Parathyroid adenoma (tissue), 2 donors: ENCODE measurements at regions not wholly inside any gene's neighbourhood (a gene's known extent, or its start where the extent isn't known, plus 50 kb on each side); places are given as distances from the start of the nearest gene placed in this dataset.
"Not testable (repeated sequence)": the region's sequence is repeated elsewhere in the genome, so short reads cannot be mapped to it uniquely, and the experiment has no call there.

Experiments
- H2AFZ ChIP-seq: fragments of 300-600 bp; sonication (generic); one replicate; pipeline ENCODE4 v1.7.0; 2017; ENCODE audit warnings: antibody characterized with exemption, mild to moderate bottlenecking
- H3K27ac ChIP-seq: fragments of 300-600 bp; sonication (generic); one replicate; pipeline ENCODE4 v1.7.0; 2017
- H3K27me3 ChIP-seq: fragments of 300-600 bp; sonication (generic); one replicate; pipeline ENCODE4 v1.7.0; 2017; ENCODE audit warnings: low read length; ENCODE audit not compliant: control insufficient read depth, insufficient read depth
- H3K36me3 ChIP-seq: fragments of 300-600 bp; sonication (generic); one replicate; pipeline ENCODE4 v1.7.0; 2017; ENCODE audit warnings: low read length; ENCODE audit not compliant: control insufficient read depth, insufficient read depth
- H3K4me1 ChIP-seq: fragments of 300-600 bp; sonication (generic); one replicate; pipeline ENCODE4 v1.7.0; 2017; ENCODE audit warnings: control low read depth
- H3K4me2 ChIP-seq: fragments of 300-600 bp; sonication (generic); one replicate; pipeline ENCODE4 v1.7.0; 2017; ENCODE audit warnings: low read length
- H3K4me3 ChIP-seq: fragments of 300-600 bp; sonication (generic); one replicate; pipeline ENCODE4 v1.7.0; 2017; ENCODE audit warnings: low read depth, low read length
- H3K79me2 ChIP-seq: fragments of 300-600 bp; sonication (generic); one replicate; pipeline ENCODE4 v1.7.0; 2017; ENCODE audit warnings: control low read depth
- H3K9ac ChIP-seq: fragments of 300-600 bp; sonication (generic); one replicate; pipeline ENCODE4 v1.7.0; 2017; ENCODE audit warnings: mild to moderate bottlenecking
- H3K9me3 ChIP-seq: fragments of 300-600 bp; sonication (generic); one replicate; pipeline ENCODE4 v1.7.0; 2017; ENCODE audit warnings: low read length; ENCODE audit not compliant: control insufficient read depth
- TF ChIP-seq, protein P1 (sequence below): fragments of 300-600 bp; sonication (generic); IDR thresholded peaks from one replicate; pipeline ENCODE4 v1.7.0; 2017; ENCODE audit warnings: antibody characterized with exemption, mild to moderate bottlenecking
- donor health status: primary hyperparathyroidism.

DNA sequence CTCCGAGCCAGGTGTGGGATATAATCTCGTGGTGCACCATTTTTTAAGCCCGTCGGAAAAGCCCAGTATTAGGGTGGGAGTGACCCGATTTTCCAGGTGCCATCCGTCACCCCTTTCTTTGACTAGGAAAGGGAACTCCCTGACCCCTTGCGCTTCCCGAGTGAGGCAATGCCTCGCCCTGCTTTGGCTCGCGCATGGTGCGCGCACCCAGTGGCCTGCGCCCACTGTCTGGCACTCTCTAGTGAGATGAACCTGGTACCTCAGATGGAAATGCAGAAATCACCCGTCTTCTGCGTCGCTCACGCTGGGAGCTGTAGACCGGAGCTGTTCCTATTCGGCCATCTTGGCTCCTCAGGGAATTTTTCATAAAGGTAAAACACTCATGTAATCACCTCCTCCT, 63.9 kb downstream of the RWDD3 start:
- not testable (repeated sequence) for H3K79me2 ChIP-seq, H3K27me3 ChIP-seq, H3K4me1 ChIP-seq, H2AFZ ChIP-seq, H3K36me3 ChIP-seq, H3K27ac ChIP-seq, H3K4me2 ChIP-seq, H3K4me3 ChIP-seq, H3K9ac ChIP-seq, H3K9me3 ChIP-seq

DNA sequence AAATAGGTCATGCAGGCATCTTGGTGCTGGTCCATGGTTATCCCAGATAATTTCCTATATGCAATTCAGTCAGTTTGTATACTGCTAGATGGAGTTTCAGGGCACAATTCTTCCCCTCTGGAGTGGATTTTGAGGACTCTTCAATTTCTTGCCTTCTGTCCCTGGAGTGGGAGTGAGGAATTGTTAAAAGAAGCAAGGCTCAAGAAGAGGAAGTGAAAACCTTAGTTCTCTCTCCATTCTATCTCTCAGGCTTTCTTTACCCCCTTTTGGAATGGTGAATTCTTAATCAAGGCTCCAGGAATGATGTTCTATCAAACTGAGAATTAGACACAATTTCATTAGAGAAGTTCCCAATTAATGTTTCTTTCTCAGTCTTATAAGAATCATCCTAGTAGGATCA, 67.1 kb downstream of the RWDD3 start:
- H3K4me2 ChIP-seq: no peak overlapping the region
- no peak overlapping the region for H3K4me3 ChIP-seq
- H3K9me3 ChIP-seq: no peaks in the 10 kb centered on the region
- TF ChIP-seq, protein P1, sequence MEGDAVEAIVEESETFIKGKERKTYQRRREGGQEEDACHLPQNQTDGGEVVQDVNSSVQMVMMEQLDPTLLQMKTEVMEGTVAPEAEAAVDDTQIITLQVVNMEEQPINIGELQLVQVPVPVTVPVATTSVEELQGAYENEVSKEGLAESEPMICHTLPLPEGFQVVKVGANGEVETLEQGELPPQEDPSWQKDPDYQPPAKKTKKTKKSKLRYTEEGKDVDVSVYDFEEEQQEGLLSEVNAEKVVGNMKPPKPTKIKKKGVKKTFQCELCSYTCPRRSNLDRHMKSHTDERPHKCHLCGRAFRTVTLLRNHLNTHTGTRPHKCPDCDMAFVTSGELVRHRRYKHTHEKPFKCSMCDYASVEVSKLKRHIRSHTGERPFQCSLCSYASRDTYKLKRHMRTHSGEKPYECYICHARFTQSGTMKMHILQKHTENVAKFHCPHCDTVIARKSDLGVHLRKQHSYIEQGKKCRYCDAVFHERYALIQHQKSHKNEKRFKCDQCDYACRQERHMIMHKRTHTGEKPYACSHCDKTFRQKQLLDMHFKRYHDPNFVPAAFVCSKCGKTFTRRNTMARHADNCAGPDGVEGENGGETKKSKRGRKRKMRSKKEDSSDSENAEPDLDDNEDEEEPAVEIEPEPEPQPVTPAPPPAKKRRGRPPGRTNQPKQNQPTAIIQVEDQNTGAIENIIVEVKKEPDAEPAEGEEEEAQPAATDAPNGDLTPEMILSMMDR: no peak
- H3K27me3 ChIP-seq: no peaks in the 10 kb centered on the region
- H3K9ac ChIP-seq: no peak overlapping the region
- H3K4me1 ChIP-seq: no peaks in the 10 kb centered on the region
- no peaks in the 10 kb centered on the region for H3K36me3 ChIP-seq
- H2AFZ ChIP-seq: no peak overlapping the region
- no peaks in the 10 kb centered on the region for H3K79me2 ChIP-seq
- H3K27ac ChIP-seq: no peak overlapping the region

DNA sequence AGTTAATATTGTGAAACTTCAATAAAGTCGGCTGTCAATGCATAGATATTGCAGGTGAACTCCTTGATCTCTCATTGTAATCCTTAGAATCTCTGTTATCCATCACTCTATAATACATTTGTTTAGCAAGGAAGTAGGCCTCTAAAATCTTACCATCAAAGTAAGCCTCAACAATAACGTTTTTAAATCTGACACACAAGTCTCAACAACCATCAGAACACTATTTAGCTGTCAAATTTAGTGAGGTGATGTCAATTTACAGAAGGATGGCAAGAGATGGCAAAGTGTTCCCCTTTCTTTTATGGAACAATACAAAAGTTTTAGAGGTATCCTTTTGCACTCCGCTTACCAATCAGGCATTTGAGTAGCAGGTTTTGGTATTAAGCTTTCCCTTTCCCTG, 67.6 kb downstream of the RWDD3 start:
- H3K27ac ChIP-seq: no peak overlapping the region
- no peaks in the 10 kb centered on the region for H3K4me1 ChIP-seq
- H3K79me2 ChIP-seq: no peaks in the 10 kb centered on the region
- no peak overlapping the region for H3K4me2 ChIP-seq
- no peaks in the 10 kb centered on the region for H3K27me3 ChIP-seq
- no peak overlapping the region for H2AFZ ChIP-seq
- H3K36me3 ChIP-seq: no peaks in the 10 kb centered on the region
- no peaks in the 10 kb centered on the region for H3K9me3 ChIP-seq
- TF ChIP-seq, protein P1: no peak
- no peak overlapping the region for H3K4me3 ChIP-seq
- no peak overlapping the region for H3K9ac ChIP-seq

DNA sequence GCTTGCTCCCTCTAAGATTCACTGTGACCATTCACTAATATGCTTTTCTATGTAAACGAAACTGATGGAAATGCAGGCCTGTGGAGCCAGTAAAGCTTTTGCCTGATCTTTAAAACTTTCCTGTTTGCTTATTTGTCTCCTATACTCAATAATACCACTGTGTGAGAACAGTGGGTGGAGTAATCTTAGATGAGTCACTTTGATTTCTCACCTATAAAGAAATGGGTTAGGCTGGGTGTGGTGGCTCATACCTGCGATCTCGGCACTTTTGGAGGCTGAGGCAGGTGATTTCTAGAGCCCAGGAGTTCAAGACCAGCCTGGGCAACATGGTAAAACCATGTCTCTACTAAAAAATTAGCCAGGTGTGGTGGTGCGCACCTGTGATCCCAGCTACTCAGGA, 70.8 kb downstream of the RWDD3 start:
- Histone ChIP-seq H3K4me3 (no peak overlapping the region), H3K27ac (no peak overlapping the region), H2AFZ (no peak overlapping the region), H3K4me1 (no peaks in the 10 kb centered on the region), H3K4me2 (no peak overlapping the region), H3K27me3 (no peaks in the 10 kb centered on the region), H3K36me3 (no peaks in the 10 kb centered on the region), H3K9ac (no peak overlapping the region), H3K79me2 (no peaks in the 10 kb centered on the region), H3K9me3 (no peaks in the 10 kb centered on the region)
- TF ChIP-seq, protein P1: no peak

DNA sequence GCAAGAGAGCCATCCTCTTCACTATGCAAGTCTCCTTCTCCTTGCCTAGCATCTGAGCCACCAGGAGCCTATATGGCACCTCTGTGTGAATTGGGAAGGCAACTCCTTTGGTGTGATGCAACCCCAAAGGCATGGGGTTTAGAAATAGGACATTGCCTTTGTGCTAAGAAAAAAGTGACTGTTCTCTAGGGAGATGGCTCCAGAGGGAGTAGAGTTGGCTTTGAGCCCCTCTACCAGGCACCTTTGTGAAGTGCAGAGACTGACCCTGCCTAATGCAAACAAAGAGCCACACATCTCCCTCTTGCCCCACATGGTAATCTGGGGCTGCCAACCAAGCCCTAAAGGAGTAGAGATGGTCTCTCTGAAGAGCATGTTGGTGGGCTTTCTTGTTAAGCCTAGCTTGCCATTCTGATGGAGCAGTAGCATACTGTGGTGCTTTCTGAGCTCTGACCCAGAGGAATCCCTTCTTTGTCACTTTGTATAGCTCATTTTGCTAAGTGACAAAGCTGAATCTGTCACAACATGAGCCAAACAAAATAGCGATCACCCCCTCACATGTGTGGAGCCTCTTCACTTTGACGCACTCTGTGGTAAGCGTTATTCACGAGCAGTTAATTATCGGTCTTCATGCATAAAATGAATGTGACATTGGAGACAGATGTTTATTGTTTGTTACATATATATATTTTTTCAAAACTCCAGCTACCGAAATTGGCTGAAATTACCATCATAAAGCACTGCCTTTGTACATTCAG, 74.4 kb downstream of the RWDD3 start:
- Histone ChIP-seq H2AFZ (no peak overlapping the region), H3K4me2 (no peak overlapping the region), H3K27me3 (no peaks in the 10 kb centered on the region), H3K79me2 (no peaks in the 10 kb centered on the region), H3K9me3 (no peaks in the 10 kb centered on the region), H3K4me1 (no peaks in the 10 kb centered on the region), H3K4me3 (no peak overlapping the region), H3K36me3 (no peaks in the 10 kb centered on the region), H3K27ac (no peak overlapping the region), H3K9ac (no peak overlapping the region)
- TF ChIP-seq, protein P1: no peak
